ENCODE measurements at regions not wholly inside any gene's neighbourhood (a gene's known extent, or its start where the extent isn't known, plus 50 kb on each side); places are given as distances from the start of the nearest gene placed in this dataset.

GRCh38 chr6:19317431-19317986 is 519.7 kb upstream of the ID4 start:
- TF ChIP-seq POLR2A (IDR thresholded peaks at IDR 0.05; ENCODE audit: low read length) = no peak
- no peak for TF ChIP-seq GATA1 (IDR thresholded peaks at IDR 0.05; ENCODE audit: low read depth, low read length)
